GM18517 (cell line): ENCODE measurements at regions not wholly inside any gene's neighbourhood (a gene's known extent, or its start where the extent isn't known, plus 50 kb on each side); places are given as distances from the start of the nearest gene placed in this dataset.

Experiments used
- ATAC-seq: cut with Tn5 transposase; IDR thresholded peaks from one replicate; pipeline ENCODE4 v1.9.1; 2021; ENCODE audit warnings: mild to moderate bottlenecking, moderate library complexity; ENCODE audit not compliant: unreplicated experiment

DNA sequence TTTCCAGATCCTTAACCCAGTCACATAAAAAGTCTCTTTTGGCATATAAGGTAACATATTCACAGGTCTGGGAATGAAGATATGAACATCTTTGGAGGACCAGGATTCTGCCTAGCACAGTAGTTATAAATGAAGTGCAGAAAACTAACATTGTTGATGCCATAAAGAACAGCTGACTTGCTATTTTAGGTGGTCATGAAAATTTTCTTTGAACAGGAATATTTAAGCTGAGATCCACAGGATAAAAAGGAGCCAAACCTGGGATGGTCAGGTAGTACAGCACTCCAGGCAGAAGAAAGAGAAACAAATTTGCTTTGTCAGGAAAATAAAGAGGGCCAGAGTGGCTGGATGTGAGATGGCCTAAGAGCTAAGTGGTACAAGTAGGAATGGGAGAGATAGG is 80.0 kb downstream of the CENPW start:
- ATAC-seq: no peak

DNA sequence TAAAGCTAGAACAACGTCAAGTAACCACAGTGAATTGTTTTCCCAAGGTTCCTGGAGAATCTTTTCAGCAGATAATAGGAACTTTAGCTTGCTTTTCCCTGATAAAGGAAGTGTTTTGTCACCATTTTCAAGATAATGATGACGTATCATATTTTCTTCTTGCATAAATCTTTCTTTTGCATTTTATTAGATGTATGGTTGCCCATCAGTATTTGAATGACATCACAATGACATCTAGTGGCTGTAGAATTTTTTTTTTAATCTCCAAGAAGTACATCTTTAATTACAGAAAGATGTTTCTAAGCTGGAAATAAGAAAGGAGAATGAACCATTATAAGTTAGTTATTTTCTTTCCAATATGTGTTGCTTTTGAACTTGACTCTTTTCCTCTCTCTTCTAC is 83.0 kb downstream of the CENPW start:
- ATAC-seq: no peak

DNA sequence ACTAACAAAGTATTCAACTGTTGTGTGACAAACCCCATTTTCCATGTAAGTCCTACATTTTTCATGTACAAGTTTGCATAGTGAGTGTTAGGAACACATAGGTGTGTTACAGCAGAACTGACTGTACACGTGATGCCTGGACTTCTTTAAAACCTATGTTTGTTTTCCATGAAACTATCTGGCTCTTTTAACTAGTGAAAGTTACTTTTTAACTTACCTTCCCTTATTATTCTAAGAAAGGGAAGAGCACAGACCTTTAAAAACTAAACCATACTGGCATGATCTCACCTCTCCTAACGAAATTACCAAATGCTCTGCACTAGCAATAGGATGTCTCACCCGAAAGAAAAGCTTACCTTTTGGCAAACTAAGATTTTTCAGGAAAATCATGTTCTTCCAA is 87.8 kb downstream of the CENPW start:
- no peak for ATAC-seq

DNA sequence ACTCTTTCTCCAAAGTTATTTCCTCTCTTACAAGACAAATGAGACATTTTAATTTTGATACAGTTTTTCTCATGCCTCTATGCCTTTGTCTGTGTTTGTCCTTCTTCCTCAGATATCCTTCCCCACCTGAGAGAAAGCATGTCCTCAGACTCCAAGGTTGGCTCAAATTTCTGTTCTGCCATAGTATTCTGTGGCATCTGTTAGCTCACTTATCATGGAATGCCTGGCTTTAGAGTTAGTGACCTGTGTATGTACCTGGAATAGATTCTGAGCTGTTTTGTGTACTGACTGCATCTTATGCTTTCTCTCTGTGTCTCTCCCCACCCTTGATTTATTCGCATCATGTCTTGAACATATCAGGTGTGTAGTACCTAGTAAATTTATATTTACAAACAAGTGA is 90.0 kb downstream of the CENPW start:
- ATAC-seq: no peak

DNA sequence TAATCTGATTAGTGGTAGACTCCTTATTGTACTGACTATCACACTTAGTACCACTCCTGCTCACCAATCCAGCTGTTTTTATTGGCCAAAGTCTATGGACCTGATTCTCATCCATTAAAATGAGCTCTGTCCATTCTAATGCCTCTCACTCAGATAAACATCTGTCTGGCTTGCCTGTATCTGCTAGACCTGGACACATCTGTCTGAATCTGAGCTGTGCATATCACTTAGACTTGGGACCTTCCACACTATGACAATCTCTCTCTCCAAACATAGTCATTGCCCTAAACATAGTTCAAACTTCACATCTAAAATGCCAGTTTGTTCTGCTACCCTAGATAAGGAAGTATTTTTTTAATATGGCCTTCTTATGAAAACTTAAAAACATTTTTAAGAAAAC is 92.6 kb downstream of the CENPW start:
- ATAC-seq: no peak

DNA sequence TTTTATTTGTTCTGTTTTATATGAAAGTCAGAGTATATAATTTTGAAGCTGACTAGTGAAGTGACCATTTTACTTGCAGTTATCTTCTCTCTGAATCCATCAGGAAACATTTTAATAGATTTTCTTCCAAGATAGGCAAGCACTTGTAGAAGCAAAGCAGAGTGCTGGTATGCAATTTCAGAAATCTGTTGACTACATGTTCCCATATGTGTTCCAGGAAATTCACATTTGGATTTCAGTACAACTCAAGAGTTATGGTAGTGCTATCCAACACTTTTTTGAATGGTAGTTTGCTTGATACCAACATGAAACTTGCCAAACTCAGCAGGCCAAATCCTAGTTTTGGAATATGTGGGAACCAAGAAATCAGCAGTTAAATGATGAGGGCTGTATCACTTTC is 94.0 kb downstream of the CENPW start:
- no peak for ATAC-seq

DNA sequence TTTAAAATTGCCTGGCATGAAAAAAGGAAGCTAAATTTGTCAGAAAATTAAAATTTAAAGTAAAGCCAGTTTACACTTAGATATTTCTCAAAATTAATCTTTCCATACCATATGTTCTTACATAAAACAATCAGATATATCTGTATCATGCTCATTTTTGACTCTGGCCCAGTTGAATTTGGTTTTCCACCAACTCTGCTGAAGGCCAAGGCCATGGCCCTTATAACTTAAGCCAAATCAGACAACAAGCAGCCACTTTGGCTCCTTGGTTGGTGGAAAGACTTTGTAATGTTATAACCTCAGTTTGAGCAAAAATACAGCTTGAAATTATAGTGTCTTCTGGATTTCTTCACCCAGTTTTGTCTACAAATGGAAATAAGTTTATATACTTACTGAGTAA is 97.3 kb downstream of the CENPW start:
- ATAC-seq: no peak

DNA sequence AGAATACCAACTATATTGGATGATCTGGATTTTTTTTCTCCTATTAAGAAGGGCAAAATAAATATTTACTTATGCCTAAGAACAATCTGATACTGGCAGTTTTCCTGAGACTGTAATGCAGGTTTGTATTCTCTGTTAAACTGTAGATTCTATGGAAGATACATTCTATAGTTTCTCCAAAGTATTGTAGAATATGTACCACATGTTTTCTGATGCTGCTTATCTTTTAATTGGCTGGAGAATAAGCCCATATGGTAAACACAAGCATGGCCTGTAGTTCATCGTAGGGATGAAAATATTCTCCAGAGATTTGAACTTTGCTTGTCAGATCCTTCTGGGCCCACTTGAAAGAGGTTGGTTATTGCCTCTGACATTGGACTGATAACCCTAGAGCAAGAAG is 99.1 kb downstream of the CENPW start:
- ATAC-seq: no peak

DNA sequence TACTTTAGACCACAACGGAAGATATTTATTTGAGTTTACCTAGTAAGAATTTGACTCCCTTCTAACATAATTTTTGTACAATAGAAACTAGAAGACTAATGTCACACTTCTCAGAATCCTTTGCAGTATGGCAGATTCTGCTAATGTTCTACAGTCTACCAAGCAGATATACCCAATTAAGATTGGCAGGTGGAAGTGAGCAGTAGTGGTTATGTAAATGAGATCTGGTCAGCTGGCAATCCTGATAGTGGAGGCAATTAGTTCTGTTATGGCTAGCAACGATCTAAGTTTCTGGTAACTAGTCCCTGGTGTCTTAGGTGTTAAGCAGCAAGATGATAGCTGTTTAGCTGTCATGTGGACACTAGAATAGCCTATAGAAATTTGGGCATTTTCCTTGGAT is 101.0 kb downstream of the CENPW start:
- ATAC-seq: no peak

DNA sequence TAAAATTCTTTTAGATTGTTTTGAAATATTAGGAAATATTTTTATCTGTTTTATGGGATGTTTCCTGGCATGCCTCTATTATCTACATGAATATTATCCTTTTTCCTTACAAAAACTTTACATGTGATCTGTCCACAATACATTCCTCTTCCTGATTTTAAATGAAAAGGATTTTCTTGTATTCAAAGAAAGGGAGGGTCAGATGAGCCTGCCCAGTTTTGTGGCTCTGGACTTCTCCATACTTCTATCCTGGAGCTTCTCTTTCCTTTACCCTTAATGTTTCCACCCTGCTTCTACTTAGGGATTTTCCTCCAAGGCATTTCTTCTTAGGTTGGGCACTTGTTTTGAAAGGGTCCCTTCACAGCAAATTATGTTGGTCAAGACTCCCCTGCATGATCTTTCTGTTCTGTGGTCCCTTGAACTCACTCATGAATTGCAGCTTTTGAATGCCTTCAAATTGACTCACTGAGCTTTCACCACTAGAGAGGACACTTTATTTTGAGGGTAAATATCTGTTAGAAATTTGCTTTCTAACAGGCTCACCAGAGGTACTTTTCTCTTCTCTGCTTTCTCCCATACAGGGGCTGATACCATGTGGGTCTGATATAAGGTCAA is 104.9 kb downstream of the CENPW start:
- no peak for ATAC-seq

DNA sequence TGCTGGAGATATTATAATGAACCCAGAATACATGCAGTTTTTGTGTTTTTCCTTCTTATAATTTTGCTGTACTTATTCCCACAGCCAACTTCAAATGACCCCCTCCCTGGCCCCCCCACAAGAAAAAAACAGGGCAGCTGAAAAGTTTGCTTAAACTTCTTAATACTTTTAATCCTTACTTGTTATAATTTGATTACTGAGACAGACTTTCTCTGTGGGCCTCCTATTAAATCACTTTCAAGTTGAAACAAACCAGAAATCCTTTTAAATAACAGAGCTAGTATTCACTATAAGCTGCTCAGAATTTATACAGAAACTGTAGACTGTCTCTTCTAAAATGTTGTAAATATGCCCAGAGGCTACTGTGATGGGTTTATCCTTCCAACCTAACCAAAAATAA is 106.3 kb downstream of the CENPW start:
- ATAC-seq: no peak

DNA sequence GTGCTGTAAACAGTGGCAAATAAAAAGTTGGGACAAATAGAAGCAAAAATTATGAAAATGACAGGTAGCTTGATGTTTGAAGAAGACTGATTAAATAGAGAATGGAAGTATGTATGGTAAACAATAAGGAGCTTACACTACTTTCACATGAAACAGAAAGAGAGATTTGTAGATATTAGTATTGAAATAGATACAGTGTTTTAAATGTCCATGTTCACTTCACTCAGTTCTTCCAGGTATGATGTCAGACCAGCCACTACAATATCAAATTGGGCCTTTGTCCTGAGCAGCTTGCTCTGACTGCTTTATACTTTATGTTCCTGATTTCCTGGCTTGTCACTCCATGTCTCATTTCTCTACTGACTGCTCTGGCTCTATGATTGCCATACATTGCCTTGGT is 107.5 kb downstream of the CENPW start:
- no peak for ATAC-seq

DNA sequence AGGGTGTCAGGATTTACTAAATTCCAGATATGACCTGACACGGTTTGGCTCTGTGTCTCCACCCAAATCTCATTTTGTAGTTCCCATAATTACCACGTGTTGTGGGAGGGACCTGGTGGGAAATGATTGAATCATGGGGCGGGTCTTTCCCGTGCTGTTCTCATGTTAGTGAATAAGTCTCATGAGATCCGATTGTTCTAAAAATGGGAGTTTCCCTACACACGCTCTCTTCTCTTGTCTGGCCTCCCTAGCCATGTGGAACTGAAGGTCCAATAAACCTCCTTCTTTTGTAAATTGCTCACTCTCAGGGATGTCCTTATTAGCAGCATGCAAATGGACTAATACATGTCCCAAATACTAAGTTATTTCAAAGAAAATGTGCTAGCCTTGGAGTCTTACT is 121.1 kb downstream of the CENPW start:
- no peak for ATAC-seq

DNA sequence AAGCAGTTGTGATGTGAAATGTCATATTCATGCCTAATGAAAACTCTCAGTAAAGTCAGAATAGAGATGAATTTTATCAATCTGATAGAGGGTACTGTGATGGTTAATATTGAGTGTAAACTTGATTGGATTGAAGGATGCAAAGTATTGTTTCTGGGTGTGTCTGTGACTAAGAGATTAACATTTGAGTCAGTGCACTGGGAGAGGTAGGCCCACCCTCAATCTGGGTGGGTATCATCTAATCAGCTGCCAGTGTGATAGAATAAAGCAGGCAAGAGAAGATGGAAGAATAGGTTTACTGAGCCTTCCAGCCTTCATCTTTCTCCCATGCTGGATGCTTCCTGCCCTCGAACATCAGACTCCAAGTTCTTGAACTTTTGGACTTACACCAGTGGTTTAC is 124.3 kb downstream of the CENPW start:
- ATAC-seq: no peak

DNA sequence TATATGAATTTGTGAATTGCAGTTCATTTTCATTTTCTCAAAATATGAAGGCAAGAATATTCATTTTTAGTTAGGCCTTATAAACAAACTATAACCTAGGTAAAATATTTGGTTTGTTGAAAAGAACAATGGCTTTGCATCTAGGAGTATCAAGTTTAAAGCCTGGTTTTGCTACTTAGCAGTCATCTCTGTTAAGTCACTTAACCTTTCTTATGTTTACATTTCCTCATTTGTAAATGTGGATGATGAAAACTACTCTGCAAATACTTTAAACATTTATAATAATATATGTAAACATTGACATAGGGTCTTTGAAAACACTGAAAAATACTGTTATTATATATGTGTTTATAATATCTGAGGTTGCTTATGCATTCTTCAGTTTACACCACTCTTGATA is 135.5 kb downstream of the CENPW start:
- ATAC-seq: no peak

DNA sequence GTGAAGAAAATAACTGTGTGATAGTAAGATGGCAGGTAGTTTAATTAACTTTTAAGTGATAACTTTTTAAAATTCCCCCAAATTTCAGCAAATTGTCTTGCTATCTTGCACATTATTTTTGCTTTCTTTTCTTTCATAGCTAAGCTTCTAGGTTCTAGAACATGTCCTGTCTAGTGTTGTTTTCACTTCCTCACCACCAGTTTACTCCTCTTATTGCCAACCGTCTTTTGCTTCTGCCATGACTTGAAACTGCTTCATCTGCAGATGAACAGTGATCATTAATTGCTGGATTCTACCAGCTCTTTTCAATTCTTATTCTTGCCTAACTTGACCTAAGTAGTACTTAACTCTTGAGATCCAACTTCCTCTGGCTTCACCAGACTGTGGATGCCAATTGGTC is 137.8 kb downstream of the CENPW start:
- peak; percentile 62 for ATAC-seq

DNA sequence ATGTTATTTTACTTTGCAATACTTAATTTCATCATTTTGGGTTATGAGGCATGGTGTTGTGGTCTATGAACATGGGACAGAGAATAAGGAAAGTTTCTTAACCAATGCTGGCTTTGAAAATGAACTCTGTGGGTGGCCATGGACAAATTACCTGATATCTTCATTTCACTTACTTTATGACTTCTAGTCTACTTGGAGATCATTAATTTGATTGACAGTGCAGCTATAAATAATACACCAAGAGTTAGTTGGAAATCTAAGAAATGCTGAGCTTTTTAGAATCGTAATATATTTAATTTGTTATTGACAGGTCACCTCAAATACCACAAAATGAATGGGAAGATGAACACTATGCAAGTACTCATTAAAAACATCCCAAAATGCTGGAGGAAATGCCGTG is 140.4 kb downstream of the CENPW start:
- no peak for ATAC-seq

DNA sequence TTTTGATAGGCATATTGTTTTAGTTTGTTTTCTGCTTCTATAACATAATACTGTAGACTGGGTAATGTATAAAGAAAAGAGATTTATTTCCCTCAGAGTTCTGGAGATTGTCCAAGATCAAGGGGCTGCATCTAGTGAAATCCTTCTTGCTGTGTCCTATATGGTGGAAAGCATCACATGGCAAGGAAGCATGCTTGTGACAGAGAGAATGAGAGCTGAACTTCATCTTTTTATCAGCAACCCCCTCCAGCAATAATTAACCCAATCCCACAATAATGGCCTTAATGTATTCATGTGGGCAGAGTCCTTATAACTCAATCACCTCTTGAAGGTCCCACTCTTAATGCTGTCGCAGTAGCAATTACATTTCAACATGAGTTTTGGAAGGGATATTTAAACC is 141.4 kb downstream of the CENPW start:
- ATAC-seq: no peak

DNA sequence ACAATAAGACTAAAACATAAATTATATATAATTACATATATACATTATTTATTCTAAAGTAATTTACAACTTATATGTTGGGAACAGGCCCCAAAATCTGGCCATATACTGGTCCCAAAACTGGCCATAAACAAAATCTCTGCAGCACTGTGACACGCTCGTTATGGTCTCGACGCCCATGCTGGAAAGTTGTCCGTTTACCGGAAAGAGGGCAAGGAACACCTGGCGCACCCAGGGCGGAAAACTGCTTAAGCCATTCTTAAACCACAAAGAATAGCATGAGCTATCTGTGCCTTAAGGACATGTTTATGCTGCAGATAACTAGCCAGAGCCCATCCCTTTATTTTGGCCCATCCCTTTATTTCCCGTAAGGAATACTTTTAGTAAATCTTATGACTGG is 164.9 kb downstream of the CENPW start:
- ATAC-seq: no peak

DNA sequence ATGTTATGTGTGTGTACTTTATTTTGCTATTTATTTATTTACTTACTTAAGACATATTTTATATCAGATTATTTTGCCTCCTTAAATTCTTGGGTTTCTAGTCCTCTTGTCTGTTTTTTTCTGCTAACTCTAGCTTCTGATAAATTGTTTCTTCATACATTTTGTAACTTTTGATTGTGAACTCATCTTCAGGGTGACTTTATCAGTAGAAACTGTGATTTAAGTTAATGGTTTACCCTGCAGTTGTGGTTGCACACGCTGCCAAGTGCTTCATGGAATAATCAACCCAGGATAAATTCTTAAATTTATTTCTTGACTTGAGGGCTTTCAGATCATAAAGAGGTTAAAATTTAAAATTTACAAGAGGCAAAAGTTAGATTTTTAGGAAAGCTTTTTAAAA is 173.3 kb downstream of the CENPW start:
- ATAC-seq: no peak

DNA sequence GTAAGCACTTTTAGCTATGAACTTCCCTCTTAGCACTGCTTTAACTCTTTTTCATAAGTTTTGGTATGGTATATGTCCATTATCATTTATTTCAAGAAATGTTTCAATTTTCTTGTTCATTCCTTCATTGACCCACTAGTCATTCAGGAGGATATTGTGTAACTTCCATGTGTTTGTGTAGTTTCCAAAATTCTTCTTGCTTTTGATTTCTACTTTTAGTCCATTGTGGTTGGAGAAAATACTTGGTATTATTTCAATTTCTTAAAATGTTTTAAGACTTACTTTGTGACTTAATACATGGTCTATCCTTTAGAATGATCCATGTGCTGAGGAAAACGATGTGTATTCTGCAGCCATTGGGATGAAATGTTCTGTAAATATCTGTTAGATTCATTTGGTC is 176.5 kb downstream of the CENPW start:
- no peak for ATAC-seq

DNA sequence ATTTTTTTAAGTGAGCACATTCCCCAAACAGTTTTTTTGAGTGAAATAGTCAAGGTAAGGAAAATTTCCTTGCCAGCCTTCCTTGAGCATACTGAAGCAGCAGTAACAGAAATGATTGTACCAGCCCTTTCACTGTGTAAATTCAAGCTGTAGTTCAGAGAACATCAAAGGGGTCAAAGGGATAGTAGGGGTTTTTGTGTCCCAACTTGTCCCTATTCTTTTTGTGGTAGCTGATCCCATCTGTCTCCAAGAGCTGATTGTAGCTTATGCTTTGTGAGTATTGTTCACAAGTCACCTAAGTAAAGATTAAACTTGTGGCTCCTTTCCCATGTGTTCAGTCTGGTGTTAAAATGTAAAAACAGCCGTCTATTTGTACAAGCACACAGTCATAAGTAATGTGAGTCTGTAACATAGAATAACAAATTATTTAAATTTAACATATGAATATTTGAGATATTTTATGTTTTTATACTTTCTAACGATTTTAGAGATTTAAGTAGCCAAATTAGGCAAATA is 185.0 kb downstream of the CENPW start:
- no peak for ATAC-seq

DNA sequence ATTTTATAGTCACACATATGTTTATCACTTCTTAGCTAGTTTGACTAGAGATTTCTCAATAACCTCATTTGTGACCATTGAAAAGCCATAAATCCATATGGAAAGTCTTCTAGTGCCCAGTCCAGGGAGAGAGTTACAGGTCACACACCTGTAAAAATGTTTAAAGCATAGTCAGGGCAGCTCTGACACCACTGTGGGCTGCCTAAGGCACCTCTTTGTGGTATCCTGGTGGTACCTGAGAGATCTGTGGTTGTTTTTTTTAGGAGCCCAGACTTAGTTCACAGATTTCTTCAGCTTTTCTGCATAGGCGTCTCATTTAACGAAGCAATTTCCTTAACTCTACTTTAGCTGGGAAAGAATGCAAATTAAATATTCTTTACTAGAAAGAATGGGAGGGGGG is 186.6 kb downstream of the CENPW start:
- ATAC-seq: no peak
